Keratinocyte (primary cell): ENCODE measurements at regions not wholly inside any gene's neighbourhood (a gene's known extent, or its start where the extent isn't known, plus 50 kb on each side); places are given as distances from the start of the nearest gene placed in this dataset.

Experiments used
- EZH2 ChIP-seq: IDR thresholded peaks from one replicate; pipeline ENCODE4 v1.6.1; 2012; ENCODE audit warnings: inconsistent platforms, mild to moderate bottlenecking, low read length, moderate library complexity
- TF ChIP-seq, protein P1 (sequence below), 3 experiments: IDR thresholded peaks in 1 of 3; conservative IDR thresholded peaks in 1 of 3; optimal IDR thresholded peaks in 1 of 3; 2 replicates in 2 of 3; 3 replicates in 1 of 3; pipeline versions ENCODE3 to v1.5.1; 2011; ENCODE audit warnings: low read length in 3 of 3, mild to moderate bottlenecking in 3 of 3, moderate library complexity in 2 of 3, control low read depth in 1 of 3, inconsistent platforms in 1 of 3; ENCODE audit not compliant: insufficient read depth in 2 of 3; ENCODE audit errors: extremely low read depth in 1 of 3

DNA sequence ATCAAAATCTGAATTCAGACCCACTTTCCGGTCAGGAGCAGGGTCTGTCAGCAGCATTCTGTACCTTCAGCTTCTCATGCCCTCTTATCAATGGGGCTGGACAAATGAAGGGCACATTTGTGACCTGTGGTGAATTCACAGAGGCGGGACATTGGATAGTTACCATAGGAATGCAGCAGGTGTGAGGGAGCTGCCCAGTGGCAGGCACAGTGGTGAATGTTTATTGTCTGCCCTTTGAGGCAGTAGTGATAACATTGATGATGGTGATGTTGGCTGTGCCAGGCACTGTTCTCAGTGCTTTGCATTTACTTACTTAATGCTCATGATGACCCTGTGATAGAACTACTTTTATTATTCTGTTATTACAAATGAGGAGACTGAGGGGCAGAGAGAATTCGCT is 101.2 kb upstream of the KIT start:
- TF ChIP-seq, protein P1, sequence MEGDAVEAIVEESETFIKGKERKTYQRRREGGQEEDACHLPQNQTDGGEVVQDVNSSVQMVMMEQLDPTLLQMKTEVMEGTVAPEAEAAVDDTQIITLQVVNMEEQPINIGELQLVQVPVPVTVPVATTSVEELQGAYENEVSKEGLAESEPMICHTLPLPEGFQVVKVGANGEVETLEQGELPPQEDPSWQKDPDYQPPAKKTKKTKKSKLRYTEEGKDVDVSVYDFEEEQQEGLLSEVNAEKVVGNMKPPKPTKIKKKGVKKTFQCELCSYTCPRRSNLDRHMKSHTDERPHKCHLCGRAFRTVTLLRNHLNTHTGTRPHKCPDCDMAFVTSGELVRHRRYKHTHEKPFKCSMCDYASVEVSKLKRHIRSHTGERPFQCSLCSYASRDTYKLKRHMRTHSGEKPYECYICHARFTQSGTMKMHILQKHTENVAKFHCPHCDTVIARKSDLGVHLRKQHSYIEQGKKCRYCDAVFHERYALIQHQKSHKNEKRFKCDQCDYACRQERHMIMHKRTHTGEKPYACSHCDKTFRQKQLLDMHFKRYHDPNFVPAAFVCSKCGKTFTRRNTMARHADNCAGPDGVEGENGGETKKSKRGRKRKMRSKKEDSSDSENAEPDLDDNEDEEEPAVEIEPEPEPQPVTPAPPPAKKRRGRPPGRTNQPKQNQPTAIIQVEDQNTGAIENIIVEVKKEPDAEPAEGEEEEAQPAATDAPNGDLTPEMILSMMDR (optimal IDR thresholded peaks at IDR 0.05 in 1 of 3, IDR thresholded peaks at IDR 0.05 in 1 of 3, conservative IDR thresholded peaks at IDR 0.05 in 1 of 3; ENCODE audit: extremely low read depth in 1 of 3, insufficient read depth in 2 of 3, low read length in 3 of 3): no peak
- TF ChIP-seq EZH2: no peak
